Liver (tissue), 2 donors: ENCODE measurements at regions not wholly inside any gene's neighbourhood (a gene's known extent, or its start where the extent isn't known, plus 50 kb on each side); places are given as distances from the start of the nearest gene placed in this dataset.

Source experiments
- CTCF ChIP-seq: fragments of 150-350 bp; IDR thresholded peaks from 2 replicates; pipeline ENCODE4 v1.5.1; 2017; ENCODE audit warnings: improper control_type of control experiment, low read depth, low read length; ENCODE audit not compliant: missing input control
- REST ChIP-seq: IDR thresholded peaks from 2 replicates; pipeline ENCODE4 v1.6.1; 2016; ENCODE audit warnings: antibody characterized with exemption, mild to moderate bottlenecking
- YY1 ChIP-seq: IDR thresholded peaks from 2 replicates; pipeline ENCODE4 v1.6.1; 2016; ENCODE audit warnings: antibody characterized with exemption, mild to moderate bottlenecking
- donor health status: healthy.

- TF ChIP-seq CTCF (no peak), YY1 (no peak), REST (no peak)
These were observed 119.6 kb upstream of the DIO3 start for GRCh38 chr14:101441710-101442109.
